ENCODE measurements at regions not wholly inside any gene's neighbourhood (a gene's known extent, or its start where the extent isn't known, plus 50 kb on each side); places are given as distances from the start of the nearest gene placed in this dataset.

DNA sequence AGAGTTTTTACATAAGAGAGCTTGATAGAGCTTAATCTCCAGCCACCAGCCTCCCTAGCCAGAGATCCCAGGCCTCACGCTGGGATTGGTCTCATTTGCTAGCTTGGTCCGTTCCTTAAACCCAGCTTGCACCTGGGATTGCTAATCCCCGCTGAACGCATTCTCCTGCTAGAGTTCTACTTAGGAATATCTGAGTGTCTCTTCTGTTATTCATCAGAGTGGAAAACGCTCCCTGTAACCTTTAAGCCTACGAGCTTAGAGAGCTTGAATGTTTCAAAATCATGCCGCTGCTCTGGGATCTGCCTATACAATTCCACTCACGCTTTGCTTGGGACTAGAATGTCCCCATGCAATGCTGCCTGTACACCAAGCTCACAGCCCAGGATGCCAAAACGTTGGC lies 201.8 kb downstream of the NSG2 start:
- TF ChIP-seq, protein P1, sequence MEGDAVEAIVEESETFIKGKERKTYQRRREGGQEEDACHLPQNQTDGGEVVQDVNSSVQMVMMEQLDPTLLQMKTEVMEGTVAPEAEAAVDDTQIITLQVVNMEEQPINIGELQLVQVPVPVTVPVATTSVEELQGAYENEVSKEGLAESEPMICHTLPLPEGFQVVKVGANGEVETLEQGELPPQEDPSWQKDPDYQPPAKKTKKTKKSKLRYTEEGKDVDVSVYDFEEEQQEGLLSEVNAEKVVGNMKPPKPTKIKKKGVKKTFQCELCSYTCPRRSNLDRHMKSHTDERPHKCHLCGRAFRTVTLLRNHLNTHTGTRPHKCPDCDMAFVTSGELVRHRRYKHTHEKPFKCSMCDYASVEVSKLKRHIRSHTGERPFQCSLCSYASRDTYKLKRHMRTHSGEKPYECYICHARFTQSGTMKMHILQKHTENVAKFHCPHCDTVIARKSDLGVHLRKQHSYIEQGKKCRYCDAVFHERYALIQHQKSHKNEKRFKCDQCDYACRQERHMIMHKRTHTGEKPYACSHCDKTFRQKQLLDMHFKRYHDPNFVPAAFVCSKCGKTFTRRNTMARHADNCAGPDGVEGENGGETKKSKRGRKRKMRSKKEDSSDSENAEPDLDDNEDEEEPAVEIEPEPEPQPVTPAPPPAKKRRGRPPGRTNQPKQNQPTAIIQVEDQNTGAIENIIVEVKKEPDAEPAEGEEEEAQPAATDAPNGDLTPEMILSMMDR (IDR thresholded peaks at IDR 0.05; ENCODE audit: poor library complexity): no peak
- TF ChIP-seq EZH2 (IDR thresholded peaks at IDR 0.05; ENCODE audit: borderline replicate concordance) (no peak), EZH2phosphoT487 (IDR thresholded peaks at IDR 0.05; ENCODE audit: low read depth, severe bottlenecking, unreplicated experiment) (no peak)
